NCI-H460 (cell line): ENCODE measurements at regions not wholly inside any gene's neighbourhood (a gene's known extent, or its start where the extent isn't known, plus 50 kb on each side); places are given as distances from the start of the nearest gene placed in this dataset.

ENCODE experiments used
- DNase-seq: peaks from one replicate; pipeline ENCODE4 v3.0.0-alpha.2; 2016; ENCODE audit warnings: low read depth; ENCODE audit errors: extremely low read depth

DNA sequence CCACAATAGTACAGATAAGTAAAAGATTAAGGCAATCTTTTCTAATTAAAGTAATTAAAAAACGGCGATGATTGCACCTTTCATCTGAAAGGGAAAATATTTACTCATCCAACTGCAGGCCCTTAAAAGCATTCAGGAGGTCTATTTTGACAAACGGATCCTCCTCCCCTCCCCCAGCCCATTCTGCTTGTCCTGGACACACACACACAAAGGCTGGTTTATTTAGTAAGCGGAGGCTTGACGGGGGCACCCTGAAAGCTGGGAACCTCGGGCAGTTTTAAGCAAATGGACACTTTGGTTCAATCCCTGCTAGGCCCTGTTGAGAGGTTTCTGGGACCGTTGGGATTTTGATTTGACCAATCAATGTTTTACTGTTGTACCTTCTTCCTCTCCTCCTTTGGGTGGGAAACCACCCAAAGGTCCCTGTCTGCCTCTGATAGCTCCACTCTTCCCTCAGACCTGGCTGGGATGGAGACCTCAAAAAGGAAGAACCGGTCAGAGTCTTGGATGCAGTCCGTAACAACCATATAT lies 135.8 kb upstream of the HAAO start:
- no peak for DNase-seq

DNA sequence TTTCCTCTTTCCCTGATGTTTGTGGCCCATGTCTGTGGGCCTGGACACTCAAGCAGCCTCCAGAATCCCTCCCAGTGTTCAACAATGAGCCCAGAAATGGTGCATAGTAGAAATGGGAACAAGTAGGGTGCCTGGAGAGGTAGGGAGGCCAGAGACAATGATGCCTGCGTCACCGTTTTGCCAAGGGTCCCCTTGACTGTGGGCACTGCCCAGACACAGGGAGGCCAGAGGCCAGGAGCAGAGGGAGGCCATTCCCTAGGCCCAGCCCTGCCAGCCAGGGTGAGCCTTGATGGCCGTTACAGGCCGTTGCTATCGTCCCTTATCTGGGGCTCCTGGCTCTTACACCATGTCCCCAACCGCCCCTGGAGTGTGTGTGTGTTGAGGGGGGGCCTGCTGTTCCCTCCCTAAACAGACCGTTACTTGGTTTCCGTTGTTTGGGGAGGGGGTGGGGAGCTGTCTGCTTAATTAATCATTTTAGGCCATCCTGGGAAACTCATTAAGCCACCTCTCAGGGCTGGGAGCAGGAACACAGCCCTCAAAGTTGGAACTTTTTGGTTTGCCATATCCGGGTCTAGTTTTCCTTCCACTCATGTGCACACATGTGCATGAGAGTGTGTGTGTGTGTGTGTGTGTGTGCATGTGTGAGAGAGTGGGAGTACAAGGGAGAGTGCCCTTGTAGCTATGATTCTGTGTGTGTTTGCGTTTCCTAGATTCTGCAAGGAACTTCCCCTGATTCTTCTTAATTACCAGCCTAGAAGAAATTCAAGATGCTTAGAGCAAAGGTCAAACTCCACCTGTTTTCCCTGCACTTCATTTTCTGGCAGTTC lies 135.2 kb upstream of the HAAO start:
- no peak for DNase-seq

GRCh38 chr2:42926434-42927333 lies 134.3 kb upstream of the HAAO start:
- no peak for DNase-seq

GRCh38 chr2:42925742-42926433 lies 133.5 kb upstream of the HAAO start:
- no peak for DNase-seq

- no peak for DNase-seq
Measured at GRCh38 chr2:42924418-42924886, 132.1 kb upstream of the HAAO start.

DNA sequence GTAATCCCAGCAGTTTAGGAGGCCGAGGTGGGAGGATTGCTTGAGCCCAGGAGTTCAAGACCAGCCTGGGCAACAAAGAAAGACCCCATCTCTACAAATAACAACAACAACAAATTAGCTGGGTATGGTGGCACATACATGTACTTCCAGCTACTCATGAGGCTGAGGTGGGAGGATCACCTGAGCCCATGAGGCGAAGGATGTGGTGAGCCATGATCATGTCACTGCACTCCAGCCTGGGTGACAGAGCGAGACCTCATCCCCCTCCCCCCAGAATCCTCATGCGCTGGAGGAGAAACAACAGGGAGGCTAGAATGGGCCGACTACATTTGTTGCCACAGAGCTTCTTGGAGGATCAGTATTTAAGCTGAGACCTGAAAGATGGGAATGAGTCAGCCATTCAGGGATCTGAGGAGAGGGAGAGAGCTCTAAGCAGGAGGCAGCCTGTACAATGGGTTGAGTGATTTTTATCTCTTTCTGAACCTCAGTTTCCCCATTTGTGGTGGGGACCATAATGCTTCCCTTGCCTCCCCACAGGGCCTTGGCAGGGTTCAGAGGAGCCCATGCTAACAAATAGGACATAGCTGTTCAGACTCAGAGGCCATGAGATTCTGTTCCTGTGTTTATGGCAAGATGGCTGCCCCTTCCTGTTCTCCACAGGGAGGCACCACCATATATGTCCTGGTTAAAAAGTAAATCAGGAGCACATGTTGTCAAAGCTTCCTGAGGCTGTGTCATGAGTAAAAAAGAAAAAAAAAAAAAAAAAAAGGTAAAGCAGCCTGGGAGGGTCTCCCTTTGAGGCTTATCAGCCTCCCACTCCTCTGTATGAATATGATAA lies 131.4 kb upstream of the HAAO start:
- no peak for DNase-seq

- no peak for DNase-seq
Measured at GRCh38 chr2:42922790-42923579, 130.6 kb upstream of the HAAO start.

DNA sequence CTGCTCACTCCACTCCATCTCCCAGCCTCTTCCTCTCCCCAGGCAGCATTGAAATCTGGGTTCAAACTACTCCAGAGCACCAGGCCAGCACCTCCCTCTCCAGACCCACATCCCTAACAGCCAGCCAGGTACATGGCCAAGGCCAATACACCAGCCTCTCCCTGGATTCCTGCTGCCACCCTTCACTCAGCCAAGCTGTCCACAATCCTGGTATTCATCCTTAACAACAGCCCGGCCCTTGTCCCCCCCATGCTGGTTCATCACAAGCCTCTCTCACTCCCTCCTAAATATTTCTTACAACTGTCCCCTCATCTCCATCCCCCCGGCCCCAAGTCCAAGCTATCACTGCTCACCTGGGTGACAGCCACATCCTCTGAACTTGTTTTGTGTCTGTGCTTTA lies 129.9 kb upstream of the HAAO start:
- no peak for DNase-seq

DNA sequence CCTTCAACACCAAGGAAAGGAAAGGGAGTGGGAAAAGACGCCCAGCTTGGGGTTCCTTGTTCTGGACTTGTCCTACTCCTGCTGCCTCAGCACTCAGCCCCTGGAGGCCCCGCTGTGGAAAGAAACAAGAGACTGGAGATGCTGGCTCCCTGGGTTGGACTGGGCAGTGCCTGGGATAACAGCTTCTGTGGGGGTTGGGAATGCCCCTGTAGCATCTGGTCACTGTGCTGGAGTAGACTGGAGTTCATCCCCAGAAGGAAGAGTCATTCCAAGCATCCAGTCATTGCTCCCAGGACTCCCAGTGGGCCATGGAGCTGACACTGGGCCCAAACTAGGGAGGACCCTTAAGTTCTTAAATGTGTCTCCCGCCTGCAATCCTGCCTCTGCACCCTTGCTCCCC lies 129.3 kb upstream of the HAAO start:
- DNase-seq, result no peak

DNA sequence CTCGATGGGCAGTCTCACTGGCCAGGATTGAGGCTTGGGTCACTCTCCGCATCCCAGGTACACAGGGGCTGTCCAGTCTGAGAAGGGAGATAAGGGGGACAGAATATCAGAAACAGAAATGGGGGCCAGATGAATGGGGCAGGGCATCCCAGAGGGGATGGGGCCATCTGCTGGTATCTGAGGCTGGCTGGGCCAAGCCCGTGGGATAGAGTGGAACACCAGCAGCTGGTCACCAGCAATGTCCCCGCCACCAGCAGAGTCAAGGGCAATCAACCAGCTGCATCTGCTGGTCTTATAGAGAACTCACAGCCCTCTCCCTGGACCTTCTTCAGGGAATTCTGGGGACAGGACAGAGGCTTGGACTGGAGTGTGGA lies 128.8 kb upstream of the HAAO start:
- no peak for DNase-seq

- no peak for DNase-seq
Measured at GRCh38 chr2:42920446-42921146, 128.2 kb upstream of the HAAO start.

DNA sequence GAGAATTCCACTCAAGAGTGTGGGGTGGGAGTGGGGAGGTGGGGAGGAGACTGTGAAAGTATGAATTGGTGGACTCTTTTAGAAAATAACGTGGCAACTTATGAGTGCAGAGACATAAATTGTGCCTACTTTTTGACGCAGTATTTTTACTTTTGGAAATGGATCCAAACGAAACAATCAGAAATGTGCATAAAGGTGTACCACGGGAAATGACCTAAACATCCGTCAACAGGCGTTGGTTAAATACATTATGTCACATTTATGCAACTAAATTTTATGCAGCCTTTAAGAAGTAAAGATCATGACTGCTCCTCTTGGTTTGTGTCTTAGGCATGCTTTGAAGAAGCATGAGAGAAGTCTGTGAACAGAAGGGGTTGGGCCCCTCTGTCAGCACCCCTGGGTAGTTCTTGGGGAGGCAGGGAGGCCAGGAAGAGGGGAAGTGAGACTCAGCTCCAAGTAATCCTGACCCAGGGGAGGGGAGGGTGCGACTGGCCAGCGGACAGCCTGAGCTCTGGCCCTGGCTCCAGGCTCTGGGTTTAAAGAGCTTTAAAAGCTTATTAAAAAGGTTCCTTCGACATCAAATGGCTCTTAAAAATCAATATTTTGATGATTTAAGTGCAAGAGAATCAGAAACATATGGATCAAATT lies 126.4 kb upstream of the HAAO start:
- DNase-seq, result no peak

GRCh38 chr2:42918041-42918440 lies 125.7 kb upstream of the HAAO start:
- peak; percentile 17 for DNase-seq

DNA sequence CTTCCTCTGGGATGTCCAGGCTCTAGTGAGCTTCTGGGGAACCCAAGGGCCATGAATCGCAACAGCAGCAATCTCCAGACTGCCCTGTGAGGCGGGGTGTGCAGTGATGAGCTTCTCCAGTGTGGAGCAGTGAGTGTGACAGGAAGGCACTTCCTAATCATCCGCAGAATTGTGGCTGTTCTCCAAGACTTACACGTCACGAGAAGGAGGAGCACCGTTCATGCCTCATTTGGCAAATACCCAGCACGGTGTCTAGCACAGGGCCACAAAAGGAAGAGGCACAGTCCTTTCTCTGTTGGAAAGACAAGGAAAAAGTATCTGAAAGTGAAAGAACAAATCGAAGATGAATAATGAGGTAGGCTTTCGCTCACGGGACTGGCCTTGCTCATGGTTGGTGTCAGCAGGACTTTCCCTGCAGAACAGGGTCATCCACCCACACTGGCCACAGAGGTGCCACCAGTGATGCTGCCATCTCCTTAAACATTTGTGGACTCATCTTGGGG lies 125.1 kb upstream of the HAAO start:
- no peak for DNase-seq

DNA sequence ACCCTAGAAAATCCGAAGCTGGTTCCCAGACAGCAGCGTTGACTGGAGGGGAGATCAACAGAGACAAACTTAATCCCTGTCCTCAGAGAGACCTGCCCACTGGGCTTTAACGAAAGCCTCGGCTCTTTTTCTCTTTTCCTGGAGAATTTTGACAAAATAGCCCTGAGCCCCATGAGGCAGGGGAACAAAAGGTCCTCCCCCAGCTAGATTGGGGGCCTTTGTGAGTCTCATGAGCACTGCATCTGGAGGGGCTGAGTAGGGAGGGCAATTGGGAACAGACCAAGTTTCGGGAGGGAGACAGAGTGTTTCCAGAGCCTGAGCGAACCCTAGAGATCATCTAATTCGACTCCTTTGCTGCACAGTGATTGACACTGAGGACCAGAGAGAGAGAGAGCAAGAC lies 123.9 kb upstream of the HAAO start:
- no peak for DNase-seq

- no peak for DNase-seq
Measured at GRCh38 chr2:42914860-42915259, 122.5 kb upstream of the HAAO start.

GRCh38 chr2:42914314-42914713 lies 121.9 kb upstream of the HAAO start:
- no peak for DNase-seq
